ENCODE measurements at regions not wholly inside any gene's neighbourhood (a gene's known extent, or its start where the extent isn't known, plus 50 kb on each side); places are given as distances from the start of the nearest gene placed in this dataset.

DNA sequence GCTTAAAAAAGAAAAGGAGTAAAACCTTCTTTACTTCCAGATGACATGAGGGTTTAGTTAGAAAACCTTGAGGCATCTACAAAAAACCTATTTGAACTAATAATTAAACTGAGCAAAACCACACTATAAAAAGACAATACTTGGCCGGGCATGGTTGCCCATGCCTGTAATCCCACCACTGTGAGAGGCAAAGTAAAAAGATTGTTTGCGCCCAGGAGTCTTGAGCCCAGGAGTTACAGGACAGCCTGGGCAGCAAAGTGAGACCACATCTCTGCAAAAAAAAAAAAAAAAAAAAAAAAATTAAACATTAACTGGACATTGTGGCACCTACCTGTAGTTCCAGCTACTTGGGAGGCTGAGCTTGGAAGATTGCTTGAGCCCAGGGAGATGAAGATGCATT is 502.8 kb upstream of the LRRTM4 start:
- H3K4me1 ChIP-seq (ENCODE audit: insufficient read depth, low read length): no peaks in the 10 kb centered on the region
- DNase-seq (no peak), ATAC-seq (ENCODE audit: insufficient read depth, low read depth) (no peak)
- no peaks in the 10 kb centered on the region for H4K20me1 ChIP-seq (ENCODE audit: insufficient read depth, low read length)
- no peak overlapping the region for H3K27ac ChIP-seq (ENCODE audit: low read length)
- no peak overlapping the region for H3K4me2 ChIP-seq (ENCODE audit: insufficient read depth, low read length)
- no peaks in the 10 kb centered on the region for H3K36me3 ChIP-seq (ENCODE audit: insufficient read depth, low read length)
- no peak overlapping the region for H3K9ac ChIP-seq (ENCODE audit: low read depth, low read length)
- no peaks in the 10 kb centered on the region for H3K27me3 ChIP-seq (ENCODE audit: insufficient read depth, low read length, poor library complexity)
- no peak for TF ChIP-seq EZH2 (IDR thresholded peaks at IDR 0.05; ENCODE audit: borderline replicate concordance, low read depth, low read length, severe bottlenecking)
- TF ChIP-seq, protein P1, sequence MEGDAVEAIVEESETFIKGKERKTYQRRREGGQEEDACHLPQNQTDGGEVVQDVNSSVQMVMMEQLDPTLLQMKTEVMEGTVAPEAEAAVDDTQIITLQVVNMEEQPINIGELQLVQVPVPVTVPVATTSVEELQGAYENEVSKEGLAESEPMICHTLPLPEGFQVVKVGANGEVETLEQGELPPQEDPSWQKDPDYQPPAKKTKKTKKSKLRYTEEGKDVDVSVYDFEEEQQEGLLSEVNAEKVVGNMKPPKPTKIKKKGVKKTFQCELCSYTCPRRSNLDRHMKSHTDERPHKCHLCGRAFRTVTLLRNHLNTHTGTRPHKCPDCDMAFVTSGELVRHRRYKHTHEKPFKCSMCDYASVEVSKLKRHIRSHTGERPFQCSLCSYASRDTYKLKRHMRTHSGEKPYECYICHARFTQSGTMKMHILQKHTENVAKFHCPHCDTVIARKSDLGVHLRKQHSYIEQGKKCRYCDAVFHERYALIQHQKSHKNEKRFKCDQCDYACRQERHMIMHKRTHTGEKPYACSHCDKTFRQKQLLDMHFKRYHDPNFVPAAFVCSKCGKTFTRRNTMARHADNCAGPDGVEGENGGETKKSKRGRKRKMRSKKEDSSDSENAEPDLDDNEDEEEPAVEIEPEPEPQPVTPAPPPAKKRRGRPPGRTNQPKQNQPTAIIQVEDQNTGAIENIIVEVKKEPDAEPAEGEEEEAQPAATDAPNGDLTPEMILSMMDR (IDR thresholded peaks at IDR 0.05; ENCODE audit: borderline replicate concordance, extremely low read depth, low read length, poor library complexity, severe bottlenecking): no peak
- H3K79me2 ChIP-seq (ENCODE audit: insufficient read depth, low read length): no peaks in the 10 kb centered on the region
- H3K4me3 ChIP-seq (ENCODE audit: low read depth in 1 of 2, low read length in 2 of 2): no peak overlapping the region
- H3K9me3 ChIP-seq (ENCODE audit: insufficient read depth, low read length, severe bottlenecking): peaks cover 9% of the 10 kb centered on the region
- no peak overlapping the region for H2AFZ ChIP-seq (ENCODE audit: low read depth, low read length)

DNA sequence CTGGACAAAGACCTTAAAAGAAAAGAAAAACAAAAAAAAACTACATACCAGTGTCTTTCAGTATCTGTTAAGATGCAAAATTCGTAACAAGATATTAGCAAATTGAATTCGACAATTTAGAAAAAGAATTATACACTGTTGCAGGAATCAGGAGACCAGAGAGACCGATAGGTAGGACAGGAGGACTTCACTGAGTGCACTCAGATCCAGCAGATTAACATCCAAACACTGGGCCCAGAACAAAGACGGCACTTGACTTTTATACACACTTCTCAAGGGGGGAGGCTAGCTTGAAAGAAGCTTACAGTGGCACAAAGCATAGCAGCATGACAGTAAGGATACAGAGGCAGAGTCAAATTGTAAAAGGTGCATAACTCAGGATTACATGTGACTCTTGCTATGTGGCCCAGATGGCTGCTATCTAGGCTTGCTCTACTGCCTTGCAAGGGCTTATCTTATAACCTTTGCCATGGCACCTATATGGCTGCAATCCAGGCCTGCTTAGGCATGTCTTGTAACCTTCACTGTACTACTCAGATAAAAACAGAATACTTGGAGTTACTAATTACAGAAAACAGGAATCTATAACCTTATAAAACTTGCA is 507.3 kb upstream of the LRRTM4 start:
- no peak overlapping the region for H2AFZ ChIP-seq (ENCODE audit: low read depth, low read length)
- H3K27ac ChIP-seq (ENCODE audit: low read length): no peak overlapping the region

DNA sequence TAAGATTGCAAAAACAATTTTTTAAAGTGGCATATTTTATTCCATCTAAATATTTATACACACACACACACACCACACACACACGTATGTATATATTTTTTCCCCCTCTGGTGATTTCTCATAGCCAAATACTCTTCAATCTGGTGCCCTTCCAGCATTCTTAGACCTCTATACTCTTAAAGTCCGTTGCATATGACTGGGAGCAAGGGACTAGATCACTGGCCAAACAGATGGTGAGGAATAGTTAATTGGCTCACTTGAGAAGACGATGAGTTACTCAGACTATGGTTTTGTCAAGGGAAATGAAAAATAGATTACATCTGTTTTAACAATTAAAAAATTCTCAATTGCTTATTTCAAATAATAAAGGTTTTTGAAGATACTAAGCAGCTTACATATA is 512.5 kb upstream of the LRRTM4 start:
- TF ChIP-seq EZH2 (IDR thresholded peaks at IDR 0.05; ENCODE audit: borderline replicate concordance, low read depth, low read length, severe bottlenecking): no peak
- TF ChIP-seq, protein P1 (IDR thresholded peaks at IDR 0.05; ENCODE audit: borderline replicate concordance, extremely low read depth, low read length, poor library complexity, severe bottlenecking): no peak
- H3K4me1 ChIP-seq (ENCODE audit: insufficient read depth, low read length): no peaks in the 10 kb centered on the region
- H3K4me3 ChIP-seq (ENCODE audit: low read depth in 1 of 2, low read length in 2 of 2): no peak overlapping the region
- no peak for DNase-seq
- ATAC-seq (ENCODE audit: insufficient read depth, low read depth): no peak
- no peaks in the 10 kb centered on the region for H3K27me3 ChIP-seq (ENCODE audit: insufficient read depth, low read length, poor library complexity)
- no peak overlapping the region for H2AFZ ChIP-seq (ENCODE audit: low read depth, low read length)
- no peak overlapping the region for H3K9ac ChIP-seq (ENCODE audit: low read depth, low read length)
- peaks cover 3% of the 10 kb centered on the region for H3K9me3 ChIP-seq (ENCODE audit: insufficient read depth, low read length, severe bottlenecking)
- H3K4me2 ChIP-seq (ENCODE audit: insufficient read depth, low read length): no peak overlapping the region
- H3K79me2 ChIP-seq (ENCODE audit: insufficient read depth, low read length): no peaks in the 10 kb centered on the region
- H4K20me1 ChIP-seq (ENCODE audit: insufficient read depth, low read length): no peaks in the 10 kb centered on the region
- H3K27ac ChIP-seq (ENCODE audit: low read length): no peak overlapping the region
- no peaks in the 10 kb centered on the region for H3K36me3 ChIP-seq (ENCODE audit: insufficient read depth, low read length)

More for the DNA sequence above, 507.3 kb upstream of the LRRTM4 start:
- Histone ChIP-seq H3K4me2 (ENCODE audit: insufficient read depth, low read length) (no peak overlapping the region), H3K4me3 (ENCODE audit: low read depth in 1 of 2, low read length in 2 of 2) (no peak overlapping the region), H4K20me1 (ENCODE audit: insufficient read depth, low read length) (no peaks in the 10 kb centered on the region), H3K27me3 (ENCODE audit: insufficient read depth, low read length, poor library complexity) (no peaks in the 10 kb centered on the region), H3K9me3 (ENCODE audit: insufficient read depth, low read length, severe bottlenecking) (peaks cover 9% of the 10 kb centered on the region), H3K9ac (ENCODE audit: low read depth, low read length) (no peak overlapping the region), H3K4me1 (ENCODE audit: insufficient read depth, low read length) (no peaks in the 10 kb centered on the region), H3K79me2 (ENCODE audit: insufficient read depth, low read length) (no peaks in the 10 kb centered on the region), H3K36me3 (ENCODE audit: insufficient read depth, low read length) (no peaks in the 10 kb centered on the region)
- no peak for DNase-seq
- ATAC-seq (ENCODE audit: insufficient read depth, low read depth): no peak
- TF ChIP-seq, protein P1 (IDR thresholded peaks at IDR 0.05; ENCODE audit: borderline replicate concordance, extremely low read depth, low read length, poor library complexity, severe bottlenecking): no peak
- no peak for TF ChIP-seq EZH2 (IDR thresholded peaks at IDR 0.05; ENCODE audit: borderline replicate concordance, low read depth, low read length, severe bottlenecking)

All from DND-41 (cell line).